NCI-H2081 (cell line): ENCODE measurements at regions not wholly inside any gene's neighbourhood (a gene's known extent, or its start where the extent isn't known, plus 50 kb on each side); places are given as distances from the start of the nearest gene placed in this dataset.

Experiments
- DNase-seq, 2 experiments: peaks; one replicate each; lab custom pipeline; 2025; lab: John Stamatoyannopoulos, UW

GRCh38 chr4:171629737-171630136, 183.5 kb upstream of the GALNTL6 start:
- no peak for DNase-seq

GRCh38 chr4:171629182-171629581, 184.0 kb upstream of the GALNTL6 start:
- no peak for DNase-seq

- DNase-seq = no peak
These were observed 186.7 kb upstream of the GALNTL6 start for GRCh38 chr4:171626554-171626953.

- DNase-seq = no peak
These were observed 190.5 kb upstream of the GALNTL6 start for GRCh38 chr4:171622729-171623128.

GRCh38 chr4:171621646-171622045, 191.6 kb upstream of the GALNTL6 start:
- no peak for DNase-seq

- DNase-seq = no peak
These were observed 200.3 kb upstream of the GALNTL6 start for GRCh38 chr4:171612907-171613306.

GRCh38 chr4:171602638-171603355, 210.4 kb upstream of the GALNTL6 start:
- no peak for DNase-seq

- DNase-seq = no peak
These were observed 212.1 kb upstream of the GALNTL6 start for GRCh38 chr4:171601091-171601490.

GRCh38 chr4:171599628-171600027, 213.6 kb upstream of the GALNTL6 start:
- DNase-seq = no peak

- no peak for DNase-seq
These were observed 218.9 kb upstream of the GALNTL6 start for GRCh38 chr4:171594293-171594692.

GRCh38 chr4:171590716-171591115, 222.5 kb upstream of the GALNTL6 start:
- DNase-seq = no peak

- no peak for DNase-seq
These were observed 224.4 kb upstream of the GALNTL6 start for GRCh38 chr4:171588764-171589163.

- DNase-seq = no peak
These were observed 225.1 kb upstream of the GALNTL6 start for GRCh38 chr4:171588051-171588545.

- no peak for DNase-seq
These were observed 229.4 kb upstream of the GALNTL6 start for GRCh38 chr4:171583790-171584189.

GRCh38 chr4:171582961-171583581, 230.1 kb upstream of the GALNTL6 start:
- DNase-seq = no peak

GRCh38 chr4:171573181-171573580, 240.0 kb upstream of the GALNTL6 start:
- no peak for DNase-seq

GRCh38 chr4:171565130-171565788, 247.9 kb upstream of the GALNTL6 start:
- no peak for DNase-seq

- DNase-seq = no peak
These were observed 251.8 kb upstream of the GALNTL6 start for GRCh38 chr4:171561419-171561818.

GRCh38 chr4:171553961-171554360, 259.2 kb upstream of the GALNTL6 start:
- DNase-seq = no peak

- no peak for DNase-seq
These were observed 270.6 kb upstream of the GALNTL6 start for GRCh38 chr4:171542640-171543039.

GRCh38 chr4:171538601-171539100, 274.6 kb upstream of the GALNTL6 start:
- no peak for DNase-seq

GRCh38 chr4:171534391-171534790, 278.8 kb upstream of the GALNTL6 start:
- no peak for DNase-seq

- no peak for DNase-seq
These were observed 280.2 kb upstream of the GALNTL6 start for GRCh38 chr4:171532968-171533367.
